ENCODE measurements at regions not wholly inside any gene's neighbourhood (a gene's known extent, or its start where the extent isn't known, plus 50 kb on each side); places are given as distances from the start of the nearest gene placed in this dataset.

DNA sequence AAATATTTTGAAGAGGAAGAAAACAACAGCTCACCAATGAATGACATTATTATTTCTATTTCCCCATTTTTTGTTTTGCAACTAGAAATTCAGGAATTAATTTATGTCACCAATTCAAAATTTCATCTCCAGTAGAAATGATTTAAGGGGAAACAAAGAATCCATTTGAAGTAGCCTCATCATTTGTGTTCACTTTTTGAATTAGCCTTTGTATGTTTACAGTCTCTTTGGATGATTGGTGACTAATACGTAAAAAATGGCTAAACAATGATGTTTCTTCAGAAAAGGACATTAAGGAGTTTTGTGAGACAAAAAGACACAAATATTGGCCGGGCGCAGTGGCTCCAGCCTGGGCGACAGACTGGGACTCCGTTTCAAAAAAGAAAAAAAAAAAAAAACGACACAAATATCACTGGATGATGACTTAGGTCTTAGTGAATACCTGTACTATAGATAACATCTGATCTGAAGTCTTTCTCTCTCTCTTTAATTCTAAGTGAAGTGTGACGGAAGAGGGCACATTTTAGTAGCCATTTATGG, 313.2 kb downstream of the PIK3C3 start:
- DNase-seq (ENCODE audit: low spot score) = no peak

DNA sequence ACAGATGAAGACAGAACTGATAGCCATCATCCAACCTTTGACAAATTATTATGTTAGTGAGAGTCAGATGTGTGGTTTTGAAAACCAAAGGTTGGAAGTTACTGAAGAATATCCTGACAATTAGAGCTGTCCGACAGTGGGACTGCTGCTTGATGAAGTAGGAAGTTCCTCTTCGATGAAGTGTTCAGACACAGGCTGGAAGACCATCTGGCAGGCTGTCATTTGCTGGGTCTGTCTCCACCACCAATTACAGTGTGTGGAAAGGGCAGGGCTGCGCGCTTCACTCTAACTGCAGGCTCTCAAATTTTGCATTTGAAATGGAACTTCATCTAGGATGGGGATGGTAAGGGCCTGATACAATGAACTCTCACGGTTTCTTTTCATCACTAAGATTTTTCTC, 313.8 kb downstream of the PIK3C3 start:
- DNase-seq (ENCODE audit: low spot score) = no peak

DNA sequence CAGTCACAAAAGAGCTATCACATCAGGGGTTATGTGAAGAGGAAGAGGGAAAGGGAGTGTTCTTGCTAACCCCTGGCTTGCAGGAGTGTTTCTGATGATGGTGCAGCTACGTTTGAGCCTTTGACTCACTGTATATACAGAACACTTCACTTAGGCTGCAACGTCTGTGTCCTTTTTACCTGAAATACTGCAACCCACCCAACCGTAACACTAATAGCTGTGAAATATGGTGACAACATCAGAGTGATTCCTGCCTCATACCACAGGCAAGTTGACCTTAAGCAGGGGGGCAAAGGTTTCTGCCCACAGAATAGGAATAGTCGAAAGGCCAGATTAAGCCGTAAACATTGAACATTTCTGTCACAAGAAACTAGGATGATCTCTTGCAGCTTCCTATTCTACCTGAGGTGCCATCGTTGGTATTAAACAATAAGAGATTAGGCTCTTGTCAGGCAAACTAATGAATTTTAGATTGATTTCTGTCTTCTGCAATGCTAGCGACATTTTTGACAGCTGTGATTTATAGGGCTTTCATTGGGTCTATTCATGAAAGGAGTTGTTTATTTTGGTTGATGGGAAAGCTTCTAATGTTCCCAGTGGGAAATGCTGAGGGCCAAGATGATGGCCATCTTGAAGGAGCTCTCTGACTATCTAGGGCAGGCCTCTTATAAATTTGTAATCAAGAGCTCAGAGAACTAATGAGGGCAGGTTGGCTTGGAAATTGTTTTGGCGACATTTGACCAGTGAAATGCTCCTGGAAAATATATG, 316.8 kb downstream of the PIK3C3 start:
- no peak for DNase-seq (ENCODE audit: low spot score)

DNA sequence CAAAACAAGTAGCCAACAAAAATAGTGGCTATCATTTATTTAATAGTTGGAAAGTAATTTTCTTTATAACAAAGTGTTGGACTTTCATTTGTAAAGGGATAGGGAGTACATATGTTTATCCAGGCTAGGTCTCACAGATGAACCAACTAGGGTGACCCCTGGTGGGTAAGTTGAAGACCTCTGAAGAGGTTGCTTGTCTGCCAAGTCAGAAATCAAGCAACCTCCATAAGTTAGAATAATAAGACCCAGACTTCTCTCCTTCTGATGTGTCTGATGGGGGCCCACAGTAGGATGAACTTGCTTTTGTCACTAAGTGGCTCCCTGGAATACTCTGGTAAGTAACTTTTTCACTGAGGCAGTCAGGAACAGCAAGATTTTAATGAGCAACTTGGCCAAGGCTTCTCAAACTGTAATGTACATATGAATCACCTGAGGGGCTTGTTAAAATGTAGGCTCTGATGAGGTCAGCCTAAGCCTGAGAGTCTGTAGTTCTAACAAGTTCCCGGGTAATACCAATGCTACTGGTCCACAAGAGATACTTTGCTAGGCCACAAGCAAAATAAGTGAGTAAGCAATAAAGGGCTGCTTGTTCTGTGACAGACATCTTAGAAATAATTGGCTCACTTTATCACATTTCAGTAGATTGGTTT, 319.6 kb downstream of the PIK3C3 start:
- peak; percentile 18 for DNase-seq (ENCODE audit: low spot score)

DNA sequence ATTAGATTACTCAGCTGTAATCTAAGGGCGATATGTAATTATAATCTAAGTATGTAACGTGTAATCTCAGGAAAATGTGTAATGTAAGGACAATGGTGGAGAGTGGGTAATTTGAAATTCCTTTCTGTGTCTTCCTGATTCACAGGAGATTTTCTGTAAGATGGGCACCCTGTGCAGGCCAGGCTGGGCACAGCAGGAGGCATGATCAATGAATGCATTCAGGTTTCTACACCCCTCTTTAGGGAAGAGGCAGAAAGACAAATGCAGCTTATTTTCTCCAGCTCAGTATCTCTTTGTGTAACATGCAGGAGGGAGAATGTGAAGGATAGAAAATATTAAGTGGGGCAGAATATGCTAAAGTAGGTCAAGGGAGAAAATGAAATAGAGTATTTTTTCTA, 320.1 kb downstream of the PIK3C3 start:
- no peak for DNase-seq (ENCODE audit: low spot score)

DNA sequence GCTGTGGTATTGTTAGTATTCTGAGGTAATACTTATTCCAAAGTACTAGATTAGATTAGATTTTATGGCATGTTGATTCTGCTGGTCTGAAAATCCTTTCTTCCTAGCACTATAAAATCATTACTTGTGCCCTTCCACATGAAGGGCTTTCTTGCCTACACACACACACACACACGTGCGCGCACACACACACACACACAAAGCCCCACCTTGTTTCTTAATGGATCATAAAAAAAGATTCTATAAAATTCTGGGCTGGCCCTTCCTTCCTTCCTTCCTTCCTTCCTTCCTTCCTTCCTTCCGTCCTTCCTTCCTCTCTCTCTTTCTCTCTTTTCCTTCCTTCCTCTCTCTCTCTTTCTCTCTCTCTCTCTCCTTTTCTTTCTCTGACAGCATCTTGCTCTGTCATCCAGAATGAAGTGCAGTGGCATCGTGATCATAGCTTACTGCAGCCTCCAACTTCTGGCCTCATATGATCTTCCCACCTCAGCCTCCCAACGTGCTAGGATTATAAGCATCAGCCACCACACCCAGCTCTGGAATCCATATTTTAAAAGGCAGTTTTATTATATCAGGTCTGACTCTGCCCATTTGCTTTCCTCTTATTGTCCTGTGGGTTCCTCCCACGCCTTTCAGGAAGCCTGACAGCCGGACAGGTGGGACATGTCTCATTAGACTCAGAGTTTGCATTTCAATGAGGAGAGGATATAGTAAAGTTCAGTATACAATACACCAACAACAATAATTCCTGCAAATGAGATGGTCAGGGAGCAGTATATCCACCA, 321.1 kb downstream of the PIK3C3 start:
- no peak for DNase-seq (ENCODE audit: low spot score)

DNA sequence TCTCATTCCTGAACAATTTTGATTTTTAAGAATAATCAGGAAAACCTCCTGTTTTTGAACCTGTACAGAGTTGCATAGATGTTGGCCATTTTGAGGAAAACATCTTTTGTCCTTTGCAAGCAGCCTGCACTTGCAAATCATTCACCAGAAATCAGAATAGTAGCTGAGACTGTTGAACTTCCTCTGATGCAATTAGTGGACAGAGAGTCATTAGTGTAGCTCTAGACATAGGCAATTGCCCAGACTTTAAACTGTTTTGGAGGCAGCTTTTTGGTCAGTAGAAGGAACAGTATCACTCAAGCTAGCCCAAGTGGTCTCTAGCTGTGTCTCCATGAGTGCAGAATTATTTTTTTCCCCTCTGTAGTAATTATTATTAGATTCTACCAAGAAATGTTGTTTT, 326.1 kb downstream of the PIK3C3 start:
- no peak for DNase-seq (ENCODE audit: low spot score)

DNA sequence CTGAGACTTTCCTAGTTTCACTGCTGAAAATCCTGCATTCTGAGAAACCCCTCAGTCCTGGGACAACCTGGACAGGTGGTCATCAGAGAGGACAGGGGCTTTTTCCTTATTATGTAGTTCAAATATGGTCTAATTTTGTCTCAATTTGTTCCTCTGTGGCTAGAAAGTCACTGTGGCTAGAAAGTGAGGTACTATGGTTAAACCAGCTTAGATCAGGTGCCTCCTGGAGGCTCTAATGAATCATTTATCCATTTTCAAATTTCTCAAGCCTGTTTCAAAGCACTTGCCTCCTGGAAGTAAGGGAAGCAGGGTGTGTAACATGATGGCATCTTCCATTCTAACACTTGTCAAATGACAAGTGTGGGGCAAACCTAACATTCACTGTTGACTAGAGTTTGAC, 326.8 kb downstream of the PIK3C3 start:
- no peak for DNase-seq (ENCODE audit: low spot score)

DNA sequence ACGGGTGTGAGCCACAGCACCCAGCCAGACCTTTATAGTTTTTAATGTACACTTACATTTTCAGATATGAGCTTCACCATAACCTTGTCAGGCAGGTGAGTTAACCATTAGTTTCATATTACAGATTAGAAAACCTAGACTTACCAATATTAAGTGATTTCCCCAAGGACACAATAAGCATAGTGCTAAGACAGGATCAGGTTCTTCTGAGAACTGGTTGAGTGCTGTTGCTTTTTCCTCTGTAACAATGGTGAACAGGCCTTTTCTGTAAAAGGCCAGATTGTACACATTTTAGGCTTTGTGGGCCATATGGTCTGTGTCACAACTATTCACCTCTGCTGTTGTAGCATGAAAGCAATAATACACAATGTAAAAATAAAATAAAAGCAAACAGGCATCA, 332.0 kb downstream of the PIK3C3 start:
- no peak for DNase-seq (ENCODE audit: low spot score)

DNA sequence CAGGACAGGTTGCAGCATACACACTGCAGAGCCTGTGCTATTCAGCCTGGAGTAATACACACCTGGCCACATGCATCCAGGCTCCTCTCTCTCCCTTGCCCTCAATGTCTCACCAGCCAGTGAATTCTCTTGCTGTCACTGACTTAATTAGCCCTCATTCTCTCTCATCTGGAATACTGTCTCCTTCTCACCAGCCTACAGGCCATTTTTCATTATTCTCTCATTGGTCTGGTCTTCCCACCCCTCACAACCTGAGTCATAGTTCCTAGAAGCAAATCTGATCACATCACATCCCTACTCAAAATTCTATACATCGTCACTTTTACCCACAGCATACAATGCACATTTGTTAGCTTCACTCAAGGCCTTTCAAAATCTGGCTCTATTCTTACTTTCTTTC, 333.1 kb downstream of the PIK3C3 start:
- no peak for DNase-seq (ENCODE audit: low spot score)

DNA sequence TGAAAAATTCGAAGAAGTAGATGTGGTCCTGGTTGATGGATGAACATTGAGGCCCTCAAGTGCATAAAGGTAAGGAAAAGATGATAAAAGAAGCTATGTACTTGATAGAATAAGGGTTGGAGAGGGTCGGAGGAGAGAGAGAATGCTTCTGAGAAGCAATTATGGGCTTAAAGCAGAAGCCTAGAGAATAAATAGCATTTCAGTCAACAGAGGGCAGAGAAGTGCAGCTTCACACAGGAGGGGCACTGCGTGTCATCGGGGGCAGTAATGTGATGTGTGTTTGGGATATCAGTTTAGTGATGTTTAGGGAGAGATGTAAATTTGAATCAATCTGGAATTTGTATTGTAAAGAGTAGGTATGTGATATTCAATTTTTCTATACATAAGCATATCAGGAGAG, 334.5 kb downstream of the PIK3C3 start:
- no peak for DNase-seq (ENCODE audit: low spot score)

DNA sequence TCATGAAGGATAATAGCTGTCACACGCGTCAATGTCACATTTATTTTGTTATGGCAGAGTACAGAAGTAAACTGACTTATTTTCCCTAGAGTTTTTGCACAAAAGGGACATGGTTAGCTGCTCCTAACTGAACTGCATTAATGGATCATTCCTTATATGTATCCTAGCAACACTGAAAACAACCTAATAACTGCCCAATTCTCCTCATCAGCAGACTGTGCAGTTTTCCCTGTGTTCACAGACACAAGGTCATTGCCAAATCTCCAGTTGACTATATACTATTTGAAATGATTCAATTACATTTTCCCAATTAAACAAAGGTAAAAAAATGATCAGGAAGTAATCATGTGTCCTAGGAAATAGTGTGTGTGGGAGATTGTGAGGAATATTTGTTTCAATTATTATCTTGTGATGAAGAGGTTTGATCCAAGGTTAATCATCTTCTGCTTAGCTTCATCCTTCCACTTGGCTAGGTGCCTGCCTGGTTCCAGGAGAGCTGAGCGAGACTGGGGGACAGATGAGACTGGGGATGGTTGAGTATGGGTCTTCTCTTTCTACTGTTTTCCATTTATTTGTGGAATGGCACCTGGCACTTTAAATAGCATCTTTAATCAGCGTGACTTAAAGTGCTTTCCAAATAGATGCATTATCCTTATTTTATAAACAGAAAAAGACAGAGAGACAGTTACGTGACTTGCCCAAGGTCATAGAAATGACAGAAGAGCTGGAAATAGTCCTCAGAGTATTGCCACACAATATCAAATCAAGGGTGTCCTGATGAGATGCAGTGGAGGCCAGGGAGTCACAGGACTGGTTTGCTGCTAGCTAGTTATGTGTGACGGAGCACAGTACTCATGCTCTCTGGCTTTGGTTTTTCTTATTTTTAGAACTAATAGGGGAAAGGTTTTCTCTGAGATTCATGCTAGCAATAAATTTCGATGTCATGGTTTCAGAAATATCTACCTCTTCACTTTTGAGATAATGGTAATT, 335.6 kb downstream of the PIK3C3 start:
- no peak for DNase-seq (ENCODE audit: low spot score)

DNA sequence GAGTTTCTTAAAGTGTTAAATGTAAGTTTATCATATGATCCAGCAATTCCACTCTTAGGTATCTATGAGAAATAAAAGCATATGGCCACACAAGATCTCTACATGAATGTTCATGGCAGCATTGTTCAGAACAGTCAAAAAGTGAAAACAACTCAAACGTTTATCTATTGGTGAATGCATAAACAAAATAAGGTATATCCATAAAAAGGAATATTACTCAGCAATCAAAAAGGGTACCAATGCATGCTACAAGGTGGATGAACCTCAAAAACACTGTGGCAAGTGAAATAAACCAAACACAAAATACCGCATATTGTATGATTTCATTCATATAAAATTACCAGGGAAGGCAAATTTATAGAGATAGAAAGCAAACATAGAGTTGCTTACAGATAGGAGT, 337.6 kb downstream of the PIK3C3 start:
- no peak for DNase-seq (ENCODE audit: low spot score)

DNA sequence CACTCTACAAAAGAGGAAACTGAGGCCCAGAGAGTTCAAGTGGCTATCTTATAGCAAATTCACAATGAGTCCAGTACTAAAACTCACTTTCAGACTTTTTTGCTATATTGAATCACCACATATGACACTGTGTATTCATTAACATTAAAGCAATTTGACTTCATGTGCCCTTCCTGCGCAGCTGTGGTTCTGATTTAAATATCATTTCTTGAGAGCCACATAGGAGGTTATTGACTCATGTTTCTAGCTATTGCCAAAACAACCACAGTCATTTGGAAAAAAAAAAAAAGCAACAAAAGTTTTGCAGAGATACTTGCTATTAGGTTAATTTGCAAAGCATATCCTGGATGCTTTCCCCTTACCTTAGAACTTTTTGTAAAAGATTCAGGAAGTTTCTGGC, 341.2 kb downstream of the PIK3C3 start:
- DNase-seq (ENCODE audit: low spot score) = no peak

DNA sequence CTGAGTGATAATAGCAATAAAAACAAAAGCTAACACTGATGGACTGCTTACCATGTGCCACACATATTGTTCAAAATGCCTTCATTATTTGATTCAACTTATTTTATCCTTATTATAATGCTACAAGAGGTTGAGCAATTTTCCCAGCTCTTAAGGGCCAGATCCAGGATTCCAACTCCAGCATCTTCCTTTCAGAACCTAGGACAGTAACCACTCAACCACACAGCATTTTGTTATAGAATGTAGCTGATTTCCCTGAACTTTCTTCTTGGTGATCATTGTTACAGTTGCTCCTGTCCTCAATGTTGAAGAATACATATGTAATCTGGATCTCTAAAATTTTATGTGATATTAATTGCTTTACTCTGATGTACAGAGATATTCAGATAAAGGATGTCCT, 341.7 kb downstream of the PIK3C3 start:
- DNase-seq (ENCODE audit: low spot score) = no peak

DNA sequence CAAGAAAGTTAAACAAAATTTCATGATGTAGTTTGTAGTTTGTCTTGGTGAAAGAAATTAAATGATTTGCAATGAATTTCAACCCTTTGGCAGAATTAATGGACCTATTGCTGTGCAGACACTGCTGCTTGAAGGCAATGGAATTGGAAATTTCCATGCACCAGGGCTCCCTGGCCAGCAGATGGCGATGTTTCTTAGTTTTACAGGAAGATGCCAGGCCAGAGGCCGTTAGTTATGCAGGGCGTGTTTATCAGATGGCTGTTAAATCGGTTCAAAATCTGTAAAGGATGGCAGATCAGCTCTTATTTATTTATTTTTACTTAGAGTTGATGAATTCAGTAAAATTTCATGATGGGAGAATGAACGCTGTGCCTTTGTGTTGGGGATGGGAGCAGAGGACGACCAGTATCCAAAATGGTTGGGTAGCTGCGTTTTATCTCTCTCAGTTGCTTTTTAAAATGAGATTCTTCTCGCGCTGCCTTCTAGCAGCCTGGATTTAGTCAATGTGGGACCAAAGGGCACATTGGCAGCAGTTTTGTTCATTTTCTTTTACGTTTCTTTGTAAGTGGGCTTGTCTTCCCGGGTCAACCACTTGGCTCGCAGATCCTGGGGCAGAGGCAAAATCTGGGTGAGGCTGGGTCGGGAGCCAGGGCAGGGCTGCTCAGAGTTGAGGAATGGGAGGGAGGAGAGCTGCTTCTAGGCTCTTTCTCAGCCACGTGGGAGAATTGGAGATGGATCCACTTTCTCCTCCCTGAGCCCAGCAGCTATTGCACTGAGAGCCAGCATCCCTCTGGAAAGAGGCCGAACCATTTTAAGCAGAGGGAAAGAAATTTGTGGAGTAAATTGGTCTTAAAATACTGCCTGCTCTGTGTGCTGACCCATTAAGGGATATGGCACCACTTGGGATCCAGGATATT, 344.0 kb downstream of the PIK3C3 start:
- DNase-seq (ENCODE audit: low spot score) = peak; percentile 75

DNA sequence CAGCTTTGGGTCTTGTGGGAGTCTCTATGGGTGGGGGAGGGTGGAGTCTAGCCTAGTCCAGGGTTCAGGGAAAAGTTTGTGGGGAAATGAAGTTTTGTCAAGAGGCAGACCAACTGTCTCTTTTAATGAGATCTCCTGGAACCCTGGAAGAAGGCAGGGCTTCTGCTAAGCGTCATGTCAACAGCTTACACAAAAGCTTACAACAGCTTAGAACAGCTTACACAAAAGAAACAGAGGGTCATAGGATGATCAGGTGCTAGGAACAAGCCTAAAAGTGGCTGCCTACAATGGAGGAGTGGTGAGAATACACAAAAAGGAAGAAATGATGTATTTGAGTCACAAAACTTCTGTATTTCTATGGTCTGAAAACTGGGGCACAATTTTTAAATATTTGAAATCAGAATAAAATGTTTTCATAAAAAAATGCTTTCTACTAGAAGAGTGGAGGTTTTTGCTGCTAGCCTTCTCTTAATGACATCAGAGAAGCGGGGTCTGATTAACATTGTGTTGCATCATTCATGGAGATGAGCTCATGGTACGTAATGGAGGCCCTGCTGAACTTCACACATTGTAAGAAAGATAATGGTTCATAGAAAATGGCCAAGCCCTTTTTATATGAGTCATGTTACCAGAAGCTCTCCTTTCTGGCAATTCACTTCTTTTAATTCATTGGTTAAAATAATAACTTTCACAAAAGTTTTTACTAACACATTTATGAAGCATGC, 351.0 kb downstream of the PIK3C3 start:
- DNase-seq (ENCODE audit: low spot score) = no peak

DNA sequence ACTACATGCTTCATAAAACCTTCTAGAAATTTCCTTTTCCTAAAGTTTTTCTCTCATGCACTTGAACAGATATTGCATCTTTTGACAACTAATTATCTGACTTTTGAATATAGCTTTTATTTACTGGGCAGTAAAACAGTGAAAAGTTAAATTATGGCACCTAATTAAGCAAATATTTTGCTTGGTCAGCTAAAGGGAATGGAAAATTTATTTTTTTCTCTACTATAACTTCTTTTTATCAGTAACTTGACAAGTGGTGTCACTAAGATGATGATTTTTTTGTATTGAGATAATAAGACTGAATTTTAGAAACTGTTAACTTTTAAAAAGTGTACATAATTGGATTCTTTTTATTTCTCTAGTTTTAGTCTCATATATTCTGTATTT, 351.6 kb downstream of the PIK3C3 start:
- no peak for DNase-seq (ENCODE audit: low spot score)

DNA sequence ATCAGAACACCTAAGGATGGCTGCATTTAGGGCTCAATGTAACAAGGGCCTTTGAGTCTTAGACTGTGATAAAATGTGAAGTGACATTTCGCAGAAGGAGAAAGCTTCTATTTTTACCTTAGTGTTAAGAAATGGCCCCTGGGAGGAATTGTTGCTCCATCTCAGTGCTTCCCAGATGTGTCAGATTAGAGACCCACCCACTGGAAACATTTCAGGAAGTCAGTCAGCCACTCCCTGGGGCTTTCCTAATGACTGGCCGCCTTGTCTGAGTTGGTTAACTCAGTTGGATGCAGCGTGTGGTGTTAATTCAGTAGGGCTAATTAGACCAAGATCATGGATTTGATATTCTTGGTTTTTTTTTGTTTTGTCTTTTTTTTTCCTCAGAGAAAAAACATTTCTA, 355.9 kb downstream of the PIK3C3 start:
- DNase-seq (ENCODE audit: low spot score) = no peak

DNA sequence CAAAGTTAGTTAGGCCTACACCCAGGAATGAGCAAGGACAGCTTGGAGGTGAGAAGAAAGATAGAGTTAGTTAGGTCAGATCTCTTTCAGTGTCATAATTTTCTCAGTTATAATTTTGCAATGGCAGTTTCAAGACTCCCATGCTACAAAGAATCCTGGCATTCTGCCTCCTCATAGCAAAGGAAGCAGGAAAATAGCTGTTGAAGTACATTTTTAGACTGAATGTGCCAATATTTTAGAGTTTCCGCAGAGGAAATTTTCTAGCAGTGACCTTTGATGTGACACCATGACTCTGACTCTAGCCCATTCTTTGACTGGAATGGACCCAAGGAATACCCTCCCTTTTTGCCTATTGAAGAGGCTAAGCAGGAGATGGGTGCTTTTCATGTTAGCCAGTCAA, 371.7 kb downstream of the PIK3C3 start:
- DNase-seq (ENCODE audit: low spot score) = no peak

Data from LoVo (cell line).